ENCODE measurements at regions not wholly inside any gene's neighbourhood (a gene's known extent, or its start where the extent isn't known, plus 50 kb on each side); places are given as distances from the start of the nearest gene placed in this dataset.

DNA sequence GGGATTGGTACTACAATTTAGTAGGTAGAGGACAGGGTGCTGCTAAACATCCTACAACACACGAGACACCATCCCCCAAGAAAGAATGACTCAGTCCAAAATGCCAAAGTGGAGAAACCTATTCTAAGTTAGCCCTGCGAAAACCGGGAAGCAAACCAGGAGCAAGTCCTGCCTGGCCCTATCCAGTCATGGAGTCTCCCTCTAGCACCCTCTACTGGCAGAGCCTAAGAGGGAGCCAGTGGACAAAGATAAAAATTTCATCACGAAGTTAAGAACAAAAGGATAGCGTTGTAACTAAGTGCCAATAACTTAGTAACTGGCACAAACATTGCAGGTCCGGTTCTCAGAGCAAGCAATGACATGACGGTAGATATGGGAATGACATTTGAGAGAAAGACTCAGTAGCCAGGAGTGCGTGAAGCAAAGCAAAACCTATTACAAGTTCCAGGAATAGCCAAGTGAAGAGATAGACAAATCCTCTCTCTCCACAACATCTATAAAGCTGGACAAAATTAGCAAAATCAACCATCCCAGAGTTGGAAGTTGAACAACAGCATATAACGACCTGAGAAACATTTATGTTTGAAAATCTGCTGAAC lies 383.5 kb downstream of the OMA1 start:
- H2AFZ ChIP-seq (ENCODE audit: low read length): peak overlapping the region; percentile 82; the same call in 1 of the 2 replicates
- H3K9me2 ChIP-seq (replicated peaks; ENCODE audit: insufficient read depth, low read length): no peaks in the 10 kb centered on the region
- peaks cover 71% of the 10 kb centered on the region for H3K4me1 ChIP-seq (ENCODE audit: low read length)
- H3K27me3 ChIP-seq (ENCODE audit: low read length): no peaks in the 10 kb centered on the region
- H4K20me1 ChIP-seq (ENCODE audit: insufficient read depth, low read depth, low read length): no peaks in the 10 kb centered on the region
- H3K9ac ChIP-seq (ENCODE audit: low read length): peak overlapping the region; percentile 14; the same call in 1 of the 2 replicates
- no peaks in the 10 kb centered on the region for H3K9me3 ChIP-seq (ENCODE audit: low read length)
- peak; percentile 82 for DNase-seq
- no peaks in the 10 kb centered on the region for H3K36me3 ChIP-seq (ENCODE audit: insufficient read depth, low read length)
- peak overlapping the region; percentile 54; the same call in 1 of the 2 replicates for H3K27ac ChIP-seq (ENCODE audit: low read length)
- H3K4me2 ChIP-seq (ENCODE audit: low read depth, low read length, poor library complexity, severe bottlenecking): peak overlapping the region; percentile 46
- no peak overlapping the region for H3K4me3 ChIP-seq (ENCODE audit: low read length)
- H3K79me2 ChIP-seq (ENCODE audit: low read length): no peaks in the 10 kb centered on the region

DNA sequence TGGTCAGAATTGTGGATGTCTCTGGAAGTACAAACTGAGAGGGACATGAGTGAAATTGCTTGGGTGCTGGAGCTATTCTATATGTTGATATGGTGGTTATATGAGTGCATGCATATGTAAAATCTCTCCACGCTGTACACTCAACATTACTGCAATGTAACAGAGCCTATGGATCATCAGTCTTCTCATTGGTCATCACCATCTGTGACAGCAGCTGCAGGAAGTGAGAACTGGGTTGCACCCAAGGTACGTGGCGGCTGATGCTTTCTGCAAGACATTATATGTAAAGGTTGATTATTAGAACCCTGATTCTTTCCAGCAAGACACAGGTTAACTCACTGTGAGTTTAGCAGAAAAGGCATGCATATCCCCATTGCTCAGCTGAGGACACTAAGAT lies 387.1 kb downstream of the OMA1 start:
- Histone ChIP-seq H3K27ac (ENCODE audit: low read length) (peak overlapping the region; percentile 99), H4K20me1 (ENCODE audit: insufficient read depth, low read depth, low read length) (no peaks in the 10 kb centered on the region), H3K4me1 (ENCODE audit: low read length) (peaks cover 97% of the 10 kb centered on the region), H3K36me3 (ENCODE audit: insufficient read depth, low read length) (no peaks in the 10 kb centered on the region), H3K9ac (ENCODE audit: low read length) (peak overlapping the region; percentile 91), H3K79me2 (ENCODE audit: low read length) (no peaks in the 10 kb centered on the region), H3K9me2 (replicated peaks; ENCODE audit: insufficient read depth, low read length) (no peaks in the 10 kb centered on the region), H3K27me3 (ENCODE audit: low read length) (no peaks in the 10 kb centered on the region), H3K4me2 (ENCODE audit: low read depth, low read length, poor library complexity, severe bottlenecking) (peak overlapping the region; percentile 89), H2AFZ (ENCODE audit: low read length) (no peak overlapping the region), H3K9me3 (ENCODE audit: low read length) (no peaks in the 10 kb centered on the region), H3K4me3 (ENCODE audit: low read length) (peak overlapping the region; percentile 67)
- peak; percentile 92 for DNase-seq

DNA sequence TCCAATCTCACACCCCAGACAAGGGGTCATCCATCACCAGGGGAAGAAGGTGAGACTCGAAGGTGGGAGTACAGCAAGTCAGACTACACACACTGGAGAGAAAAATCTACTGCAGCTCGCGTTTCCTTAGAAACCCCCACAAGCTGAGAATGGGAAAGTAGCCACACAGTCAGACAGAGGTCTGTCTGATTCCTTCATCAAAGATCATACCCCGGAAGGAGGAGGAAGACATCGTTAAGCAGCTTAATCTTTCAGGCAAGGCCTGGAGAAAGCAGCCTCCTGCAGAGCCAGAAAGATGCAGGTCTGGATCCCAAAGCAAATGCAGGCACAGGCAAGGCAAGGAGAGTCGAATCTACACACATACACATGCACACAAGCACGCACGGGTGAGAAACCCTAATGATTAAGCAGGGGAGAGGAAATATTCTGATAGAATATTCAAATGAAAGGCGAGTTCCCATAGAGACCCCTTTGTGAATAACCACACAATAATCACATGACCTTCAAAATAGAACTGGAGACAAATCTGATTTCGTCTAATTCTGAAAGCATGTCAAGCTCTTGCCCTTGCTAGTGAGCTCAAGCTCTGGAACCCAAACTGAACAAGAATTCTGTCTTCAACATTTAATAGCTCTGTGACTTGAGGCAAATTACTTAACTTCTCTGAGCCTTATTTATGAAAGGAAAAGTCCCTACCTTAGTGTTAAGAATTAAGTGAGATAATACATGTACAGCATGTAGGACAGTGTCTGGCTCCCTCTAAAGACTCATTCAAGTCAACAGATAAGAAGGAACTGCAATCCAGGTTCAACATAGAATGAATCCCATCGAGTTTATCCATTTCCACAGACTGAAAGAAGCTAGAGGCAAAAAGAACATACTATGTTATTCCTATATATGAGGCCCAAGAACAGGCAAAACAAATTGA lies 387.8 kb downstream of the OMA1 start:
- no peaks in the 10 kb centered on the region for H3K36me3 ChIP-seq (ENCODE audit: insufficient read depth, low read length)
- peak overlapping the region; percentile 8; the same call in 1 of the 2 replicates for H2AFZ ChIP-seq (ENCODE audit: low read length)
- H3K79me2 ChIP-seq (ENCODE audit: low read length): no peaks in the 10 kb centered on the region
- H3K27me3 ChIP-seq (ENCODE audit: low read length): no peaks in the 10 kb centered on the region
- H3K9me2 ChIP-seq (replicated peaks; ENCODE audit: insufficient read depth, low read length): no peaks in the 10 kb centered on the region
- H3K4me3 ChIP-seq (ENCODE audit: low read length): peak overlapping the region; percentile 67
- peak overlapping the region; percentile 99 for H3K27ac ChIP-seq (ENCODE audit: low read length)
- peak overlapping the region; percentile 89 for H3K4me2 ChIP-seq (ENCODE audit: low read depth, low read length, poor library complexity, severe bottlenecking)
- DNase-seq: peak; percentile 93
- no peaks in the 10 kb centered on the region for H4K20me1 ChIP-seq (ENCODE audit: insufficient read depth, low read depth, low read length)
- H3K9ac ChIP-seq (ENCODE audit: low read length): peak overlapping the region; percentile 91
- H3K9me3 ChIP-seq (ENCODE audit: low read length): no peaks in the 10 kb centered on the region
- H3K4me1 ChIP-seq (ENCODE audit: low read length): peaks cover 97% of the 10 kb centered on the region

DNA sequence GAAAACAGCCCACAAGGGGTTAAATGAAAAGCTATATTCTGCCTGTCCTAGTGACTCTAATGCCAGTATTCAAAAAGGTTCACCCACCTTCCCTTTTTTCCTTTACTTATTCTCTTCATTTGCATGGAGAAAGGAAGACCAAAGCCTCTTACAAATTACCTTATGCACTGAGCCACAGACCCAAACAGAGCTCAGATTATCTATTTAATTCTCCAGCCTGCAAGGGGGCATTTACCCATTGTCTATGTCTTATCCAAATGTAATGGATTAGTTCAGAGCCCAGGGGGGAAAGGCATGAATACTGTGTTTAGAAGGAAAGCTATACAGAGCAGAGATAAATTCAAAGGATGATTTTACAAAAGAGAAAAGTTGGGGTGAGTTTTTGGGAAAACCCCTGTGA lies 388.5 kb downstream of the OMA1 start:
- Histone ChIP-seq H3K27me3 (ENCODE audit: low read length) (no peaks in the 10 kb centered on the region), H3K4me2 (ENCODE audit: low read depth, low read length, poor library complexity, severe bottlenecking) (peak overlapping the region; percentile 89), H3K4me3 (ENCODE audit: low read length) (peak overlapping the region; percentile 67), H2AFZ (ENCODE audit: low read length) (no peak overlapping the region), H4K20me1 (ENCODE audit: insufficient read depth, low read depth, low read length) (no peaks in the 10 kb centered on the region), H3K9ac (ENCODE audit: low read length) (peak overlapping the region; percentile 91), H3K79me2 (ENCODE audit: low read length) (no peaks in the 10 kb centered on the region), H3K27ac (ENCODE audit: low read length) (peak overlapping the region; percentile 99), H3K9me3 (ENCODE audit: low read length) (no peaks in the 10 kb centered on the region), H3K4me1 (ENCODE audit: low read length) (peaks cover 97% of the 10 kb centered on the region), H3K9me2 (replicated peaks; ENCODE audit: insufficient read depth, low read length) (no peaks in the 10 kb centered on the region), H3K36me3 (ENCODE audit: insufficient read depth, low read length) (no peaks in the 10 kb centered on the region)
- DNase-seq: peak; percentile 83

DNA sequence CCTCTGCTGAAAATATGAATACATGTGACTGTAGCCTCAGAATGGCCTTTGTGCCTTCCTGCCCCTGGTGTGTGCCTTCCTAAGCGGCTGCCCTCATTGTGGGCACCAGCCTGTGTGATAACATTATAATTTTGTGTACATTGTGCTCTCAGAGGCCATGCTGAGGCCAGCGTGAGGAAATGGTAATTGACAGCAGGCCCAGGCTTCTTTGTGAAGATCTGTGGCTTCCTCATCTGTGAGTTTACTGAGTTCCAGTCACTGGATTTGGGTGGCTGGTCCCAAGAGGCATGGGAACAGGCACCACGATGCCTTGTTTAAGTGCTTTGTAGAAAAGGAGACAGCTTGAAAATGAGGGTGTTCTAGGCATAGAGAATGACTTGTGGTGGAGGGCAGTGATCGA lies 389.3 kb downstream of the OMA1 start:
- peak; percentile 76 for DNase-seq
- peak overlapping the region; percentile 91 for H3K9ac ChIP-seq (ENCODE audit: low read length)
- H3K4me3 ChIP-seq (ENCODE audit: low read length): peak overlapping the region; percentile 67
- no peaks in the 10 kb centered on the region for H3K9me2 ChIP-seq (replicated peaks; ENCODE audit: insufficient read depth, low read length)
- H3K4me1 ChIP-seq (ENCODE audit: low read length): peaks cover 97% of the 10 kb centered on the region
- peak overlapping the region; percentile 89 for H3K4me2 ChIP-seq (ENCODE audit: low read depth, low read length, poor library complexity, severe bottlenecking)
- no peaks in the 10 kb centered on the region for H4K20me1 ChIP-seq (ENCODE audit: insufficient read depth, low read depth, low read length)
- no peaks in the 10 kb centered on the region for H3K27me3 ChIP-seq (ENCODE audit: low read length)
- no peaks in the 10 kb centered on the region for H3K79me2 ChIP-seq (ENCODE audit: low read length)
- no peaks in the 10 kb centered on the region for H3K9me3 ChIP-seq (ENCODE audit: low read length)
- no peaks in the 10 kb centered on the region for H3K36me3 ChIP-seq (ENCODE audit: insufficient read depth, low read length)
- H2AFZ ChIP-seq (ENCODE audit: low read length): no peak overlapping the region; the same call in 1 of the 2 replicates
- peak overlapping the region; percentile 99 for H3K27ac ChIP-seq (ENCODE audit: low read length)

DNA sequence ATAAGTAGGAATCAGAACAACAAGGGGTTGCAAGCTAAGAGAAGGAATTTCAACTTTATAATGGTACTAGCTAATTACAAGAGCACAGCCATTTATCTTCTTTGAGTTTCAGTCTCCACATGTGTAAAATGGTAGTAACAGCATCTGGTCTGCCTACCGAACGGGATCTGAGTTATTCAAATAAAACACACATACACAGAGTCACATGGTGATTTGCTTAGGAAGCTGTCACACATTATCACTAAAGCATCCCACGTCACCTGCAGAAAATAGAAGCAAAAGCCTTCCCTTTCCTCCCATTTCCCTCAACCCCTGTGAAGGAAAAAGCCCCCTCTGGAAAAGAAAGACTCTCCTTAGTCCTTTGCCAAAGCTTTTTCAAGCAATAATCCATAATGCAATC lies 389.7 kb downstream of the OMA1 start:
- H4K20me1 ChIP-seq (ENCODE audit: insufficient read depth, low read depth, low read length): no peaks in the 10 kb centered on the region
- H3K27ac ChIP-seq (ENCODE audit: low read length): peak overlapping the region; percentile 99
- H3K9me3 ChIP-seq (ENCODE audit: low read length): no peaks in the 10 kb centered on the region
- peak overlapping the region; percentile 89 for H3K4me2 ChIP-seq (ENCODE audit: low read depth, low read length, poor library complexity, severe bottlenecking)
- H3K79me2 ChIP-seq (ENCODE audit: low read length): no peaks in the 10 kb centered on the region
- no peaks in the 10 kb centered on the region for H3K9me2 ChIP-seq (replicated peaks; ENCODE audit: insufficient read depth, low read length)
- H3K27me3 ChIP-seq (ENCODE audit: low read length): no peaks in the 10 kb centered on the region
- H3K4me3 ChIP-seq (ENCODE audit: low read length): peak overlapping the region; percentile 67
- H3K4me1 ChIP-seq (ENCODE audit: low read length): peaks cover 97% of the 10 kb centered on the region
- DNase-seq: peak; percentile 90
- no peaks in the 10 kb centered on the region for H3K36me3 ChIP-seq (ENCODE audit: insufficient read depth, low read length)
- no peak overlapping the region; the same call in 1 of the 2 replicates for H2AFZ ChIP-seq (ENCODE audit: low read length)
- H3K9ac ChIP-seq (ENCODE audit: low read length): peak overlapping the region; percentile 91

DNA sequence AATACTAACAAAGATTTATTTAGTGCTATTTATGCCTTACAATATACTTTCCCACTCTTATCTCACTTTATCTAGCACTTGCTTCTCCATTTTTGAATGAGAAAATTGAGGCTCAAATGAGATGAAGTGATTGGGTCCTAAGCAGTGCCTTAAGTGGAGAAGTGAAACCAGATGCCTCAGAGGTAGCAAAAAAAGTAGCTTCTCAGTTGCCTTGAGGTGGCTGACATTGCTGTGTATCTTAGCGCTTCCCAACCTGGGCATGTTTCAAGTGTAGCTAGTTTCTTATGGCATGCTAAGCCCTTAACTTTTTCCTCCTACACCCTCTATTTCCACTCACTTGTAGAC lies 390.4 kb downstream of the OMA1 start:
- H2AFZ ChIP-seq (ENCODE audit: low read length): 0 out of 2 replicates have a peak overlapping the region, but pooled peaks have one; percentile 53
- H3K9me3 ChIP-seq (ENCODE audit: low read length): no peaks in the 10 kb centered on the region
- peak; percentile 95 for DNase-seq
- H4K20me1 ChIP-seq (ENCODE audit: insufficient read depth, low read depth, low read length): no peaks in the 10 kb centered on the region
- H3K79me2 ChIP-seq (ENCODE audit: low read length): no peaks in the 10 kb centered on the region
- peak overlapping the region; percentile 91 for H3K9ac ChIP-seq (ENCODE audit: low read length)
- H3K27me3 ChIP-seq (ENCODE audit: low read length): no peaks in the 10 kb centered on the region
- H3K4me3 ChIP-seq (ENCODE audit: low read length): peak overlapping the region; percentile 48
- no peaks in the 10 kb centered on the region for H3K36me3 ChIP-seq (ENCODE audit: insufficient read depth, low read length)
- peak overlapping the region; percentile 99 for H3K27ac ChIP-seq (ENCODE audit: low read length)
- peak overlapping the region; percentile 89 for H3K4me2 ChIP-seq (ENCODE audit: low read depth, low read length, poor library complexity, severe bottlenecking)
- peaks cover 99% of the 10 kb centered on the region for H3K4me1 ChIP-seq (ENCODE audit: low read length)
- no peaks in the 10 kb centered on the region for H3K9me2 ChIP-seq (replicated peaks; ENCODE audit: insufficient read depth, low read length)
